ENCODE measurements at regions not wholly inside any gene's neighbourhood (a gene's known extent, or its start where the extent isn't known, plus 50 kb on each side); places are given as distances from the start of the nearest gene placed in this dataset.

DNA sequence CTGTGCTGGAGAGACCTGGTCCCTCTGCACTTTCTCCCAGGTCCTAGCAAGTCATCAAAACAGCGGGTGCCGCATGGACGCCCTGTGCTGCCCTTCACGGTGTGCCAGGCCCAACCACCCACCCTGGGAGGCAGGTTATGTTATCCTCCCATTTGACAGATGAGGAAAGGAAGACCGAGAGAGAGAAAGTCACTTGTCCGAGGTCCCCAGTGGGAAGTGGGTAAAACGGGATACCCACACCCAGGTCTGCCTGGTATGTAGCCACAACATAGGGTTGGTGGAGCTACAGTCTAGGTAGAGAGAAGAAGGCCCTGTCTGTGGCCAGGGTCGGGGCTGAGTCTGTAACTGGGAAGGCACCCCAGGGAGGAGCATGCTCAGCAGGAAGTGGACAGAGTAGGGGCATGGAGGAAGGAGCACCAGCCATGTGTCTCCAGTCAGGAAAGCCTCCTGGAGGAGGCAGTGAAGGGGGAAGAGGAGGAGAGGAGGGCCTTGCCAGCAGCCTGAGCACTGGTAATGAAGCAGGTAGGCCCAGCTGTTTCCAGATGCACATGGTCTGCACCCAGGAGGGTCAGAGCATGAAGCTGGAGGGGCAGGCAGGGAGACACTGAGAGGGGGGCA is 98.4 kb downstream of the ZFP36L2 start:
- no peak for DNase-seq (ENCODE audit: low spot score)

DNA sequence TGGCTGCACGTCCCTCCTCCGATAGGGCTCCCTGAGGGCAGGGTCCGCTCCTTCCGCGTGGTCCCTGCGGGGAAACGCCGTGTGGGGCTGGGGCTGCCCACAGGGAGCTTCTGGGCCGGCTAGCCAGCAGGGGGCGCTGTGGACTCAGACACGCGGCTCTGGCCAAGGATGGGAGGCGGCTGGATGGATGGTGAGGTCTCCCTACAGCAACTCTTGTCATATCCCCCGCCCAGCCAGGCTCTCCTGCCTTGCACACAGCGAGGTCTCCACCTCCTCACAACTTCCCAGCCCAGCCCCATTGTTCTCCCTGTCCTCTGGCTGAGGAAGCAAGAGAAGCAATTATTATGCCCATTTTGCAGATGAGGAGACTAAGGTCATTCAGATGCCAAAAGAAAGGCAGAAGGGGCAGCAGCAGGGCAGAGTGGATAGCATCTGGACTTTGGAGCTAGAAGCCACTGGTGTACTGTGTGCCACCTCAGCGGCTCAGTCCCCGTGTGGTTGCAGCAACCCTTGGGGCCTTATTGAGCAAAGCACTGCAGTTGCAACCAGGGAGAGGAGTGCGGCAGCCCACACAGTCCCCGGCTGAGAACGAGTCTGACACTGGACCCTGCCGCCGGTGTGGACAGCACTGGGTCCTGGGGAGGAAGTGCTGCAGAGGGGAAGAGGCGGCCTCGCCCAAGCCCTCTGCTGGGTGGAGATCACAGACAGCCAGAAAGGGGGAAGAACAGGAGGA is 99.0 kb downstream of the ZFP36L2 start:
- peak; percentile 50 for DNase-seq (ENCODE audit: low spot score)

DNA sequence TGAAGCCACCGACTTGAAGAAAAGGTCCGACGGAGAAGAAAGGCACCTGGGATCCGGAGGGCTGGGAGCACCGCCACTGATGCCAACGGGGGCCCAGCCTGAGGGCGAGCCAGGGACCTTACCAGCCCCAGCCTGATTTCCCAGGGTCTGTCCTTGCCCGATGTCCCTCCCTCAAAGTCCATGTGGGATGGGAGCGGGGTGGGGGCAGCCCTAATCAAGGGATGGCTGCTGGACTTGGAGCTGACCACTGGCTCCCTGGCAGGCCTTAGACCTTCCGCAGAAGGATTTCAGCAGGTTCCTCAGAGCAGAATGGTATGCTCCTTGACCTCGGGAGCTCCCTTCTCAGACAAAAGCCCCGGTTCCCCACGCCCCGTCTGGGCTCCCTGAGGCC is 99.6 kb downstream of the ZFP36L2 start:
- DNase-seq (ENCODE audit: low spot score) = no peak

DNA sequence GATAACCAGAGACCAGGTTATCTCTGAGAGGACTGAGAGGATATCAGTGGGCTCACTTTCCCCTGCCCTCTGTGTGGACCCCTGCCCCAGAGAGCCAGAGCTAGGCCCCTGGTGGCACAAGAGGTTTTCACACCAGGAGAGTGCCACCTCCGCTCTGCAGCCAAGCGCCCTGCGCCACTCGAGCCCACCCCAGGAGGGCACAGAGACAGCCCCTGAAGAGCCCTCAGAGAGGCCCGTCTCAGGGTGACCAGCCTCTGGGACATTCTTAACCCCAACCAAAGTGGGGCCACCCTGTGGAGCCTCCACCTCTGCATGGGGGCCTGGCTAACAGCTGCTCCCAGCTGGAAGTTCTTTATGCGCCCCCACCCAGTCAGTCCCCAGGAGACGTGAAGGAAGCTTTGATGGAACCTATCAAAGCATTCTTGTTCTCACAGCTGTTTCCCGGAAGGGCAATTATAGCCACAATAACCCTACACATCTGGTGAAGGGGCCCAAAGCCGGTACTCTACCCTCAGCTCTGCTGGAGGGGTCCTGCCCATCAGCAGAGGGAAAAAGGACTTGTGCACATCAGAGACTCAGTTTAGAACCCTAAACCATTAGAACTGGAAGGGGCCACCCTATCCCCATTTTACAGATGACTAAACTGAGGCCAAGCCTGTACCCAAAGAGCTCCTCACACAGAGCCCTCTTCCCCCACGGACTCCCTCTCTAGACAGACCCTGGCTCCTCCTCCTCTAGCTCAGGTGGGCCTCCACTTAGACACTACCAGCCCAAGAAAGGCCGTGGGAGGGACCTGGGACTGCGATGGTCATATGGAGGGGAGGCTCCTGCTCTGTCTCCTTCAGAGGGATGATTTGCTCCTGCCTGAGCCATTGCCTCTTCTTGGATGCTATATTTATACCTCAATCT is 101.1 kb downstream of the ZFP36L2 start:
- DNase-seq (ENCODE audit: low spot score) = no peak

DNA sequence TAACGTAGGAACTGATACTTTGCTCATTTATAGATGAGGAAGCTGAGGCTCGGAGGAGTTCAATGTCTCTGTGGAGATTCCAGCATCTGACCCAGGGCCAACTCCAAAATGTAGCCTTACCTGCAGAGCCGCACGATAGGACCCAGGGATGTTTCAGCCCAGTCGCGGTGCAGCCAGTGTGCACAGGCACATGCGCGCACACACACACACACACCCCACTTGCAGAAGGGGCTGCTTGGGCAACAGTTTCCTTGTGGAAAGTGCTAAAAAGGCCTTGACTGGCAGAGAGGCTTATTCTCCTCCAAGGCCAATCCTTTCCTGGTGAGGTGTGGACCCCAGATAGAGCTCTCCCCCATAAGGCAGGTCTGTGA is 101.7 kb downstream of the ZFP36L2 start:
- DNase-seq (ENCODE audit: low spot score) = no peak

DNA sequence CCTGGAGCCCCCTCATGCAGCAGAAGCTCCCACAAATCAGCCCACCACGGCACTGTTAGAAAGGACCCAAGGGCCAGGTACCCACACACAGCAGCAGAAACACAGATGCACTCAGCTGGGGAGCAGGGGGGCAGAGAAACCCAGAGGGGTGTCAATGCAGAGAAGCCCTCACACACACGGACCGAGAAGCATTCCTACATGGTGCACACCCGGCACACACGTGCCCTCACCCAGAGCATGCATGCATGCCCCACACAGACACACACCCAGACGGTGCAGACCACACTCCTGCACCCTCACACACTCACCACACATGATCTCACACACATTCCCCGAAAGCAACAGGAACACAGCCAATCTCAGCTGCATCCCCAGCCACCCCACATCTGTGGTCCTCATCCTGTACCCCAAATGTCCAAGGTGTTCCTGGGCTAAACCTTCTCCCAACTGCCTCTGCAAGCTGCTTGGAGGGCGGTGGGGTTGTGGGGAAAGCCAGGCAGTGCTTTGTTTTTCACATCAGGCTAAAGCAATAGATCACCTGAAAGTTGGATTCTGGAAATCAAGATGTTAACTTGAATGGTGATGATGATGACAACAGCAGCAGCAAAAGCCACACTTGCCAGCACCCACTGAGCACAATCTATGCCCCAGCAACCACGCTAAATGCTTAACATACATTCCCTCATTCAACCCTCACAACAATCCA is 102.3 kb downstream of the ZFP36L2 start:
- no peak for DNase-seq (ENCODE audit: low spot score)

DNA sequence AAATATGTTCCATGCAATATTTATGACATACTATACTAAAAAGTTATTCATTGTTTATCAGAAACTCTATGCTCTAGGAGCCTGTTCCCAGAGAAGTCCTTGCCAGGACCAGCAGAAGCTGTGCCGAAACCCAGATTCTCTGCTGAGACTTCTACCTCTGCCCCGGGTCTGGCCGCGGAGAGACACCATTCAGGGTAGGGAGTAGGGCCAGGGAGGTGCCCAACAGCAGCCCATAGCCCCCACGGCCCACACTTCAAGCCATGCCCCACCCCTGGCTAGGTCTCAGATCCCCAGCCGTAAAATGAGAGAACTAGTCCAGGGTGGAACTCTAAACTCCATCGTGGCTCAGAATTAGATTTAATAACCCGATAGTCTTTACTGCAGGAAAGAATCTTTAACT is 102.9 kb downstream of the ZFP36L2 start:
- DNase-seq (ENCODE audit: low spot score) = no peak

DNA sequence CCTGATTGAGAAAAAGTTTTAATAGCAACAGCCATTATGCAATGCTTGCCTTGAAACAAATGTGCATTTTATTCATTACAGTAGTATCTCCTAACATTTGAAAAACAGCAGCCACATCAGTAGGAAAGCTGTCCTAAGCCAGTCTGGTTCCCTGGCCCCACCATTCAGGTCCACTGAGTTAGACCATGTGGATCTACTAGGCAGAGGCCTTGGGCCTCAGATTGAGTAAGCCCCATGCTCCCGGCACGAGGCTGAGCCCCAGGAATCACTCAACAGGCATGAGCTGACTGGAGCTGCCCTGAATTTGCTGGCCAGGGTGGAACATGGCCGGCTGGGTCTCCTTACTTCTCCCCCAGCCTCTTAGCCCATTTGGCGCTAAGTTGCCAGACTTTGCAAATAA is 103.4 kb downstream of the ZFP36L2 start:
- DNase-seq (ENCODE audit: low spot score) = no peak

DNA sequence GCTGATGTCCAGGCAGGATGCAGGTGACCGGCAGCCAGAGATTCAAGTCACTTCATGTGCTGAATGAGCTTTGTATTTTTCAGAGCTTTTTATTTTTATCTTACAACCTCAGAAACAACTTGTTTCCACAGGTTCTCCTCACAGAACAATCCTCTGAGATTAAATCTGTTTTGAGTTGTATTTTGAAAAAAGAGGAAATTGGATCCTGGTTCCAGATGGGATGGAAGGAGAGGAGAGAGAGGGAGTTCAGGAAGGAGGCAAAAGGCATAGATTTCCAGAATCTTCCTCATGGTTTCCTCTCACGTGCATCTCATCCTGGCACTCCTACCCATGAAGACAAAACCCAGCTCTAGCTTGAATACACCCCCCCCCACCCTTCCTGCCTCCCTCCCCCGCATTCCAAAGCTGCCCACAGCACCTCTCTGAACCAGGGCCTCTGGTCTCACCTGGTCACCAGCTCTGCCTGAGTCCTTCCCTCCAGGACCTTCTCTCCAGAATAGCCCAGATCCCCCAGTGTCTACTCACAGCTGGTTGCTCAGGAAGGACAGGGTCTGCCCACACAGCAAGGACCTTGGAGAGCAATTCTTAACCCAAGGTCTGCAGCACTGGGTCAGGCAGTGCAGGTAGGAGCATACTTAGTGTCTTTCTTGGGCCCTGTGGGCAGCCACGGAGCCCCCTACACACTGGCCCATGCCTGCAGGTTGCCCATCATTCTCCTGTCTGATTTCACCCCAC is 104.7 kb downstream of the ZFP36L2 start:
- DNase-seq (ENCODE audit: low spot score) = no peak

DNA sequence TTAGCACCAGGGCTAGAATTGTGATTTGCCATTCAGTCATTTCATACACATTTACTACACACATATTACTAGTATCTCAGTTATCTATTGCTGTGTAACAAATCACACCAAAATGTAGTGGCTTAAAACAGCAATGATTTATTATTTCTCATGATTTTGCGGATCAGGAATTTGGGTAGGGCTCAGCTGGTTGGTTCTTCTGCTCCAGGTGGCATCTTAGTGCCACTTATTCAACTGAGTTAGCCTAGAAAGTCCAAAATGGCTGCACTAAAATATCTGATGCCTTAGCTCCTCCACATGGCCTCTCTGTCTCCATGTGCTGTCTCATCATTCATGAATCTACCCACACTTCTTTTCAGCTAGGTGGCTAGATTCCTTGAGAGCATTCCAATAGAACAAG is 107.1 kb downstream of the ZFP36L2 start:
- DNase-seq (ENCODE audit: low spot score) = no peak

DNA sequence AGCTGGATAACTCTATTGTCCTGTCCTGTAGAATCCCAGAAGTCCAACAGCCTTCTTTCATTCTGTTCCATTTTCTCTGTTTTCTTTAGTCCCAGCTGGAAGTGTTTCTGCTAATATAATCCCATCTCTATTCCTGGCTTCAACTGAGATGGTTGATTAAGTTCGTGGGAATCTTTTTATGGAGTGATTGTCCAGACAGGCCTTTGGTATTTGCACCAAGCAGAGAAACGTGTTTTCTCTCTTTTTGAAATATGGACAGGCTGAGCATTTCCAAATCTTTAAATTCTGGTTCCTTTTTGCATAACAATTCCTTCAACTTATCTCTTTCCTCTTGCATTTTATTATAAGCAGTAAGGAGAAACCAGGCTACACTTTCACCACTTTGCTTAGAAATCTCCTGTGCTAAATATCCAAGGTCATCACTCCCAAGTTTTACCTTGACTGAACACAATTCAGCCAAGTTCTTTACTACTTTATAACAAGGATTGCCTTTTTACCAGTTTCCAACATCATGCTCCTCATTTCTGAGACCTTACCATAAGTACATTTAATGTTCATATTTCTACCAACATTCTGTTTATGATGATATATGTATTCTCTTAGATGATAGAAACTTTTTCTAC is 108.8 kb downstream of the ZFP36L2 start:
- no peak for DNase-seq (ENCODE audit: low spot score)

DNA sequence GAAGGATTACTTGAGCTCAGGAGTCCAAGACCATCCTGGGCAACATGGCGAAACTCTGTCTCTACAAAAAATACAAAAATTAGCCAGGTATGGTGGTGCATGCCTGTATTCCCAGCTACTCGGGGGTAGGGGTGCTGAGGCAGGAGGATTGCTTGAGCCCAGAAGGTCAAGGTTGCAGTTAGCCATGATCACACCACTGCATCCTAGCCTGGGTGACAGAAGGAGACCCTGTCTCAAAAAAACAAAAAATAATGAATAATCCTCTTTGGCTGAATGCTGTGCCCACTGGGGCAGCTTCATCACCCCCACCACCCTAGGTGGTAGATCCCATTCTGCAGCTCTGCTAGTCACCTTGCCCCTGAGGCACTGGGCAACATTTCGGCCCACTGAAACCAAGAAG is 109.4 kb downstream of the ZFP36L2 start:
- DNase-seq (ENCODE audit: low spot score) = no peak

DNA sequence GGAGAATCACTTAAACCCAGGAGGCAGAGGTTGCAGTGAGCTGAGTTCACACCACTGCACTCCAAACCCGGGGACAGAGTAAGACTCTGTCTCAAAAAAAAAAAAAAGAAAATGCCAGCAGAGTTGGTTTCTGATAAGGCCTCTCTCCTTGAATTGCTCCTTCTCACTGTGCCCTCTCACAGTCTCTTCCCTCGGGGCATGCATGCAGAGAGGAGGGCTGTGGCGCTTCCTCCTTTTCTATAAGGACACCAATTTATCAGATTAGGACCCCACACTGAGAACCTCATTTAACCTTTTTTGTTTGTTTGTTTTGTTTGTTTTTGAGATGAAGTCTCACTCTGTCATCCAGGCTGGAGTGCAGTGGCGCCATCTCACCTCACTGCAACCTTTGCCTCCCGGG is 110.5 kb downstream of the ZFP36L2 start:
- DNase-seq (ENCODE audit: low spot score) = no peak

DNA sequence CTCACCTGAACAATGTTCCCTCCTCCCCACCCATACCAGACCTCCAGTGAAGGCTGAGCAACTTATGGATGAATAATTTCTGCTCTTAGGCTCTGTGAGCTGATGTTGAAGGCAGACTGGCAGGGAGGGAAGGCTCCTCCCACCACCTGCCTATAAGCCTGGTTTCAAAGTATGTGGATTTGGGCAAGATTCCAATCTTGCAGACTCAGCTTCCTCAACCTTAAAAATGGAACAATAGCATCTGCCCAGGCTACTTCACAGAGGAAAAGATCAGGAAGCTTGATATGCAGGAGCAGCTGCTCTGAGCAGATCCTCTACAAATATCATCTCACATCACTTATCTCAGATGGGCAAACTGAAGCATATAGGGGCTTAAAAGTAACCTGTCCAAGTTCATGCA is 112.2 kb downstream of the ZFP36L2 start:
- no peak for DNase-seq (ENCODE audit: low spot score)

DNA sequence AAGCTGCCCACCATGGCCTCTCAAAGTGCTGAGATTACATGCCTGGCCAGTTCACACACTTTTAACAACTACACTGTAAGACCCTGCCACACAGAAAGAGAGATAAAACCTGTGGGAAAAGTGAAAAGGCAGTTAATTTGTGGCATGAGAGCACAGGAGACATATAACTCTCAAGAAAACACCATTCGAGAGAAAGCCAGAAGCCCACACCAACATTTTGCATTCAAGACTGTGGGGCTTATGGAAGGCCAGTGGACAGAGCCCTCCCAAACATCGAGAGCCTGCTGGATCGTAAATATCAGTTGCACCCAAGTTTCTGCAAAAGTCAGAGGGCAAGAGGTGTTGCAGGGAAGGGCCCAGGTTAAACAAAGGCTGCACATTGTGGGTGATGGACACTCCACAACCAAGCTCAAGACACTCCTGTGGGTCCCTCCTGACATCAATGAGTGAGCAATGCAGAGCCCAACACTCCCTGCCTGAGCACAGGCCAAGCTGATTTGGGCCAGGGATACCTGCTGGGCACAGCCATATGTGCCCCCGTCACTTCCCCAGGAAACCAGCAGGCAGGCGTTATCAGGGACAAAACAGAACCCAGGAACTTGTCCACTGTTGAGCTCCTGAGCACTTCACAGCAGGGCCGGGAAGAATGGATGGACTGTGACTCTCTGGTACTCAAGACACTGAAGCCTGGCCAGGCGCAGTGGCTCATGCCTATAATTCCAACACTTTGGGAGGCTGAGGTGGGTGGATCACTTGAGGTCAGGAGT is 114.4 kb downstream of the ZFP36L2 start:
- no peak for DNase-seq (ENCODE audit: low spot score)

DNA sequence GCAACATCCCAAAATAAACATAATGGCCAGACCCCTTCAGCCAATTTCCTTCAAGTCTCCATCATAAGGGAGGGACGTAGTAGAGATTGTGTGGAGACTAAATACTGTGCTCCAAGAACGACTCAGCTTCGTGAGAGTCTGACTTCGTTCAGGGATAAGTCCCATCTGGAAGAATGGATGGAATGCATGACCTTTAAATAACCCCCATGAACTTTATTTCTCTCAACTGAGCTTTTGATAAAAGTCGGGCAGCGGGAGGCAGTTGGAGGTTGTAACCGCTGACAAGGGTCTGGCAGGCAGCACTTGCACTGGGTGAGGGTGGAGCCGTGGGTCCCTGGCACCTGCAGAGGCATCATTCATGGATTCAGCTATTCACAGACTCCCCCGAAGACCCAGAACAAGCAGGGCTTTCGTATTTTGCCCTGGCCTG is 115.9 kb downstream of the ZFP36L2 start:
- no peak for DNase-seq (ENCODE audit: low spot score)

DNA sequence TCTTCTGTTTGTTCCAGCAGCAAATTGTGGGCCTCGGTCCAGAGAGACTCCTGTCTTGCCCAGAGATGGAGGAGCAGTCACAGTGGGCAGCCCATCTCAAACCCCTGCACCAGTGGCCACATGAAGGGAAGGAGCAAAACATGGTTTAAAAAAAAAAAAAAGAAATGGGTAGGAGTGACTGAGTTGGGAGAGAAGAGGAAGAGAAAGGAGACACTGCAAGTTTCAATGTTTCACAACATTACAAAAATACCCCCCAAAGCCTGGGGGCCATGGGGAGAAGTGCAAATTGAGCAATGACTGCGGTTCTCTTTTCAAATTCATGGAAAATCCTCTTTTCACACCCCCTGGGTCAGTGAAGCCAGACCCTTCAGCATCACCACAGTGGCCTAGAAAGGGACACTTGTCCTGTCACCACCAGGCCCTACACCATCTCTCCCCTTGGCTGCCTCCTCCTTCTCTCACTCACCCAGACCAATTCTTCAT is 117.1 kb downstream of the ZFP36L2 start:
- DNase-seq (ENCODE audit: low spot score) = no peak

DNA sequence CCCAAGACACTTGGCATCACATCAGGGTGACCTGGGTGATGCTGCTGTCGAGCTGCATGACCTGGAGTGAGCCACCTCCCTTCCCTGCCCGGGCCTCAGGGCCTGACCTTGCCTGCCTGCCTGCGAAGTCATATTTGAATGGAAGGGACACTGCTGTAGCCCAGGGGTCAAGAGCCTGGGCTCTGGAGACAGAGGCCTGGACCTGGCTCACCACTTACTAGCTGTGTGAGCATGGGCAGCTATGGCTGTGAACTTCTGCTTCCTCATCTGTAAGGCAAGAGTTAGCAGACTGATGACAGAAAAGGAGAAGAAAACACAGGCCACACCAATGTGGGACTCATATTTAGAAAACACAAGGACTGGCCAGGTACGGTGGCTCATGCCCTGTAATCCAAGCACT is 118.7 kb downstream of the ZFP36L2 start:
- no peak for DNase-seq (ENCODE audit: low spot score)

DNA sequence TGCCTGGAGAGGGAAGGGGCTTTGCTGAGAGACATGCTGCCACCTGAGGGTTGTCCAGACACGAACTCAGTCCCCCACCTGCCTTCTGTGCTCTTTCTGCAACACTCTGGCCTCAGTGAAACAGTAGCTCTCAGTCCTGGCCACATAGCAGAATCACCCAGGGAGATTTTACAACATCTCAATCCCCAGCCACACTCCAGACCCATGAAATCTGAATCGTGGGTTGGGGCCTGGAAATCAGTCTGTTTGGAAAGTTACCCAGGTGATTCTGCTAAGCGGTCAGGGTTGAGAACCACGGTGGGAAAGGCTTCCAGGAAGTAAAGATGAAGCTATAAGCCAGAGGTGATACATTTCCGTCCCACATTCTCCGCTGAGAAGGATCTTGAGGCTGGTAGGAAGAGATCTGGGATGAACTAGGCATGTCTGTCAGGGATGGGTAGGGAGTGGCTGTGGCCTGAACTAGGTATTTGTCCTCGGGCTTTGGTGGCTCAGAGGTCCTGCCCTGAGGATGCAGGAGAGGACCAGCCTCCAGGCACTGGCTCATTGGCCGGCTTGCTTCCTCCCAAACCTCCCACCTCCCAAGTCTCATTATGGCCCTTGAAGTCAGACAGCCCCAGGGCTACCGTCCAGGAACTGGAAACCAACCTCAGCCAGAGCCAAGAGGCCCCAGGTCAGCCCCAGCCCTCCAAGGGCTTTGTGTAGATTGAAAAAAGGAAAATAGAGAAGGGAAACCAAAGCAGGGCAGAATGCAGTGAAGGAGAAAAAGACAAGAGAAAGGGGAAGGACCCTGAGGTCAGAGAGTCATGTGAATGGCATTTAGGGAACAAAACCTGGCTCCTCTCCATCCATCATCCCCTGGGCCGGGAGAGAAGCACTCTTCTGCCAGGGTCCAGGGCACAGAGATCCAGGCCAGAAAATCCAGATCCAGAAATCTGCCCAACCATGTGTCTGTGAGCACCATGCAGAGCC is 119.6 kb downstream of the ZFP36L2 start:
- no peak for DNase-seq (ENCODE audit: low spot score)

Measured in RKO (cell line).